ENCODE measurements at regions not wholly inside any gene's neighbourhood (a gene's known extent, or its start where the extent isn't known, plus 50 kb on each side); places are given as distances from the start of the nearest gene placed in this dataset.

- no peak for TF ChIP-seq ZNF274 (IDR thresholded peaks at IDR 0.05; ENCODE audit: low read depth, low read length)
- no peak for TF ChIP-seq EZH2 (IDR thresholded peaks at IDR 0.05)
- TF ChIP-seq CTCF (IDR thresholded peaks at IDR 0.05 in 2 of 3, conservative IDR thresholded peaks at IDR 0.05 in 1 of 3; ENCODE audit: borderline replicate concordance in 1 of 3, insufficient read depth in 1 of 3, low read depth in 2 of 3, low read length in 2 of 3), result no peak
- TF ChIP-seq YY1 (IDR thresholded peaks at IDR 0.05; ENCODE audit: extremely low read depth, insufficient replicate concordance, low read depth, low read length), result no peak
- no peak for TF ChIP-seq POLR2AphosphoS5 (IDR thresholded peaks at IDR 0.05; ENCODE audit: low read depth, low read length)
- no peak for TF ChIP-seq MAX (IDR thresholded peaks at IDR 0.05)
Observed at GRCh38 chr17:54749157-54749556, 151.5 kb upstream of the TOM1L1 start.
